ENCODE measurements at regions not wholly inside any gene's neighbourhood (a gene's known extent, or its start where the extent isn't known, plus 50 kb on each side); places are given as distances from the start of the nearest gene placed in this dataset.

DNA sequence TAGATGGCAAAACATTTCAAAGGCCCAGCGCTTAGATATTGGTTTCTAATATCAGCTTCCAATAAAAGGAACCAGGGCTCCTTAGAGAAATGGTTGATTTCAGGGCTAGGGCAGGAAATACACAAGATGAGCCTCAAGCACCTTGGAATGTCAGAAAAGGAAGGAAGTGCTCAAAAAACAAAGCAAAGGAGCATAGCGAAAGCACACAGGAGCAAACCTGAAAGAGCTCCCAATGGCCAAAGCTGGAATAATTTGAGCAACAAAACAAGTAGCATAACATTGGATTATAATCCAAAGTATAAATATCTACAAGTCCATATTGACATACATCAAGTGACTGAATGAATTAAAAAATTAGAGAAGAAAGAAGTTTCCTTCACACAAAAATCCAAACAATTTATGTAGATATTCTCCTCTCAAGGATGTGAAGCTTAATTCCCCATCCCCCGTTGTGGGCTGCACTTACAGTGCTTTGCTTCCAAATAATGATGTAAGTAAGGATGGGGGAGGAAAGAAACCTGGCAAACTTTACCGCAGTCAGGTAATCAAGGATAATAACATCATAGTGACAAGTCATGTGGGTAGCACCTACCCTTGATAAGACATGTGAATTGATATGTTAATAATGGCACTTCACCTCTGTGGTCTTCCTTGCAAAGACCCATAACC lies 132.9 kb upstream of the DST start:
- Histone ChIP-seq H3K9me3 (ENCODE audit: insufficient read depth, low read length) (no peaks in the 10 kb centered on the region), H3K36me3 (ENCODE audit: insufficient read depth, insufficient read length, low read length) (no peaks in the 10 kb centered on the region), H3K4me3 (ENCODE audit: insufficient read length, low read depth) (no peak overlapping the region), H3K27me3 (ENCODE audit: insufficient read depth, insufficient read length) (no peaks in the 10 kb centered on the region), H3K9ac (ENCODE audit: insufficient read length, low read depth) (no peak overlapping the region), H3K4me1 (ENCODE audit: insufficient read depth, insufficient read length) (no peaks in the 10 kb centered on the region)
- no peak for TF ChIP-seq YY1 (IDR thresholded peaks at IDR 0.05; ENCODE audit: insufficient read depth, insufficient read length)
- TF ChIP-seq SUZ12 (IDR thresholded peaks at IDR 0.05; ENCODE audit: extremely low read depth, insufficient read depth, insufficient read length): no peak
- TF ChIP-seq ZNF274 (IDR thresholded peaks at IDR 0.05; ENCODE audit: low read depth, low read length): no peak
- peak; percentile 60 for DNase-seq (ENCODE audit: low read depth, low spot score)

DNA sequence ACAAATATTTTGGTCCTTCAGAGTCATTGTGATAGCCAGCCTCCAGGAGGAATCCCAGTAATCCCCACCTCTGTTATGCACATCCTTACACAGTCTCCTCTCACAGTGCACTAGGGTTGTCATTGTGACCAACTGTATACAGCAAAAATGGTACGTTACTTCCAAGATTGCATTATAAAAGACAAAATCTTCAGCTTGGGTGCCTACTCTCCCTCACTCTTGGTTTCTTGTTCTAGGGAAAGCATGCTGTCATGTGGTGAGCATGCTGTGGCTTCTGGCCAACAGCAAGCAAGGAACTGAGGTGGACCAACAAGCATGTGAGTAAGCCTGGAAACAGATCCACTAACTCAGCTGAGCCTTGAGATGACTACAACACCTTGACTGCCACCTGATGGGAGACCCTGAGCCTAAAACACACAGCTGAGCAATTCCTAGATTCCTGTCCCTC lies 130.1 kb upstream of the DST start:
- Histone ChIP-seq H3K9me3 (ENCODE audit: insufficient read depth, low read length) (no peaks in the 10 kb centered on the region), H3K27me3 (ENCODE audit: insufficient read depth, insufficient read length) (no peaks in the 10 kb centered on the region), H3K36me3 (ENCODE audit: insufficient read depth, insufficient read length, low read length) (no peaks in the 10 kb centered on the region), H3K4me1 (ENCODE audit: insufficient read depth, insufficient read length) (no peaks in the 10 kb centered on the region), H3K4me3 (ENCODE audit: insufficient read length, low read depth) (no peak overlapping the region), H3K9ac (ENCODE audit: insufficient read length, low read depth) (no peak overlapping the region)
- TF ChIP-seq SUZ12 (IDR thresholded peaks at IDR 0.05; ENCODE audit: extremely low read depth, insufficient read depth, insufficient read length) (no peak), ZNF274 (IDR thresholded peaks at IDR 0.05; ENCODE audit: low read depth, low read length) (no peak), YY1 (IDR thresholded peaks at IDR 0.05; ENCODE audit: insufficient read depth, insufficient read length) (no peak)
- peak; percentile 32 for DNase-seq (ENCODE audit: low read depth, low spot score)

DNA sequence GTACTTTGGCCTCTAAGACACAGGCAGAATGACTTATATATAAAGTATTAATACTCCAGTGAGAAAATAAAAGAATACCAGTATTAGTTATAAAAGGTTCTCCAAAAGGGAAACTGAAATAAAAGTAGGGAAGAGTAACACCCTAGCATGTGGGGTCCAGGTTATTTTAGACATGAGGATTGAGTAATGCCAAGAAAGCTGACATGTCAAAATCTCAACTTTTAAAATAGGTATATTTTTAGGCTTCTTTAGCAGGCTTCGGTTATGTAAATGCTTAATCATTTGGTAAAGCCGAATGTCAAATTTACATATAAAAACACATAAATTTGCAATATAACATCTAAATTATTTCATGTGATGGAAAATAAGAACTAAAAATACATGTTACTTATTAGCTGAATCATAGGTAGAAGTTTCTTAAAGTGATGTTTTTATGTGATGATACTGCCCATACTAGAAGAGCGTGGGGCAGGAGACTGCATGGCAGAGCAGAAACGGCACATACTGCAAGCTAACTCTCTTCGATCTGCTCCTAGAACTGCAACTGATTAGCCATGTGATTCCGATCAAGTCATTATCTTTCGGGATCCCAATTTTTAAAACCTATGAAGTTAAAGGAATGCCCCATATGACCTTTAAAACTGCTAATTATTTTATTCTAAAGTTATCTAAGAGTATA lies 129.4 kb upstream of the DST start:
- no peaks in the 10 kb centered on the region for H3K4me1 ChIP-seq (ENCODE audit: insufficient read depth, insufficient read length)
- no peaks in the 10 kb centered on the region for H3K36me3 ChIP-seq (ENCODE audit: insufficient read depth, insufficient read length, low read length)
- no peak for TF ChIP-seq SUZ12 (IDR thresholded peaks at IDR 0.05; ENCODE audit: extremely low read depth, insufficient read depth, insufficient read length)
- TF ChIP-seq ZNF274 (IDR thresholded peaks at IDR 0.05; ENCODE audit: low read depth, low read length): no peak
- TF ChIP-seq YY1 (IDR thresholded peaks at IDR 0.05; ENCODE audit: insufficient read depth, insufficient read length): no peak
- no peak for DNase-seq (ENCODE audit: low read depth, low spot score)
- no peaks in the 10 kb centered on the region for H3K9me3 ChIP-seq (ENCODE audit: insufficient read depth, low read length)
- H3K27me3 ChIP-seq (ENCODE audit: insufficient read depth, insufficient read length): no peaks in the 10 kb centered on the region
- H3K4me3 ChIP-seq (ENCODE audit: insufficient read length, low read depth): no peak overlapping the region
- no peak overlapping the region for H3K9ac ChIP-seq (ENCODE audit: insufficient read length, low read depth)

DNA sequence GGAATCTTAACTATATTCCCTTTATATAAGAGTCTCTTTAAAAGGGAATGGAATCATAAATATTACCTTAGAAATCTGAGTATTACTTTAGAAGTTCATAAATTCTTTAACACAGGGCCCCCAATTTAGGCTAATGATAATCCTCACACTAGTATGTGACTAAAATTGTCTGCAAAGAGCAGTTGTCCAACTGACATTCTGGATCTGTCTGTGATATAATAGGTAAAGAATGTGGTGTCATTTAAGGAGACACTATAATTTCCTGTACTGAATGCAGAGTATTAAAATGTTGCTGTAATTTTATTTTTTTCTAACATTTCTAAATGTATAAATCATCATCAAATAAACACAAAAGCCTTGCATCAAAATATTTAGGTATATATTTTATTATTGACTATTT lies 128.5 kb upstream of the DST start:
- TF ChIP-seq ZNF274 (IDR thresholded peaks at IDR 0.05; ENCODE audit: low read depth, low read length): no peak
- TF ChIP-seq YY1 (IDR thresholded peaks at IDR 0.05; ENCODE audit: insufficient read depth, insufficient read length): no peak
- no peak for TF ChIP-seq SUZ12 (IDR thresholded peaks at IDR 0.05; ENCODE audit: extremely low read depth, insufficient read depth, insufficient read length)
- no peaks in the 10 kb centered on the region for H3K4me1 ChIP-seq (ENCODE audit: insufficient read depth, insufficient read length)

DNA sequence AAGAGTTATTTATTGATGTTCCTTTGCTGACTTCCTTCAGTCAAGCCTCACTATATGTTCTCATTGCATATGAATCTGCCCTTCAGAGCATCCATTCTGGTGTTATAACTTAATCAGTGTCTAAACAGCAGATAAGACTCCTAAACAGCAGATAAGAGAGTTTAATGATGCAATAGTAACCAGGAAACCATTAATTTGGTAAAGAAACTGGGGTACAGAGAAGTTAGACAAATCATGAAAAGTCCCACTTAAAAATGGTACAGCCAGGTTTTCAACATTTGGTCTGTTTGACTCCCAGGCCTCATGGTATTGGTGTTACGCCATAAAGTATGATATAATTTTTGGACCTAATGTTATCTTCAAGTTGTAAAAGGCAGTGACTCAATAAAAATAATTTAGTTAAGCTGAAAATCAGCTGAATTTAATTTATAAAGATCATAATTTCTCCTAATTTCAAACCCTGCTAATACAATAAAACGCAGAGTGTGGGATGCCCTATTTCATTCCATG lies 127.4 kb upstream of the DST start:
- Histone ChIP-seq H3K4me3 (ENCODE audit: insufficient read length, low read depth) (no peak overlapping the region), H3K9ac (ENCODE audit: insufficient read length, low read depth) (no peak overlapping the region), H3K36me3 (ENCODE audit: insufficient read depth, insufficient read length, low read length) (no peaks in the 10 kb centered on the region), H3K4me1 (ENCODE audit: insufficient read depth, insufficient read length) (no peaks in the 10 kb centered on the region), H3K9me3 (ENCODE audit: insufficient read depth, low read length) (no peaks in the 10 kb centered on the region), H3K27me3 (ENCODE audit: insufficient read depth, insufficient read length) (no peaks in the 10 kb centered on the region)
- TF ChIP-seq YY1 (IDR thresholded peaks at IDR 0.05; ENCODE audit: insufficient read depth, insufficient read length) (no peak), SUZ12 (IDR thresholded peaks at IDR 0.05; ENCODE audit: extremely low read depth, insufficient read depth, insufficient read length) (no peak), ZNF274 (IDR thresholded peaks at IDR 0.05; ENCODE audit: low read depth, low read length) (no peak)
- no peak for DNase-seq (ENCODE audit: low read depth, low spot score)

More for the DNA sequence above, 128.5 kb upstream of the DST start:
- DNase-seq (ENCODE audit: low read depth, low spot score): no peak
- H3K9me3 ChIP-seq (ENCODE audit: insufficient read depth, low read length): no peaks in the 10 kb centered on the region
- no peaks in the 10 kb centered on the region for H3K27me3 ChIP-seq (ENCODE audit: insufficient read depth, insufficient read length)
- H3K9ac ChIP-seq (ENCODE audit: insufficient read length, low read depth): no peak overlapping the region
- no peak overlapping the region for H3K4me3 ChIP-seq (ENCODE audit: insufficient read length, low read depth)
- H3K36me3 ChIP-seq (ENCODE audit: insufficient read depth, insufficient read length, low read length): no peaks in the 10 kb centered on the region

DNA sequence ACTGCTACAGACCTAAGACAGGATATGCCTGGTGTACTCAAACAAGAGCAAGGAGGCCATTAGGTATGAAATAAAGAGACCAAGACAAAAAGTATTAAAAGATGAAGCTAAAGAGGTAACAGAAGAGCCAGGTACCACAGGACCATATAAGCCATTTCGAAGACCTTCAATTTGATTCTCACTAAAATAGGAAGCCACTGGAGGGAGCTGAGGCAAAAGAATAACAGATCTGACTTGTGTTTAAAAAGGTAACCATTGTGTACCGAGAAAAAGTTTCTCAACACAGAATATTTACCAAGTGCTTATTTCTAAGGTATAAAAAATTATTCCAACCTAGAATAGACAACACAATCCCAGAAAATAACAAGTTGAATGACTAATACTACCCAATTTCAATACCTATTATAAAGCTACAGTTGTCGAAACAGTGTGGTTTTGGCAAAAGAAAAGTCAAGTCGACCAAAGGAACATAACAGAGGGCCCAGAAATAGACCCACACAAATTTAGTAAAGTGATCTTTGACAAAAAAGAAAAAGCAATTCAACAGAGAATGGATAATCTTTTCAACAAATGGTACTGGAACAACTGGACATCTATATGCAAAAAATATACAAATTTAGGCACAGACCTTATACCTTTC lies 125.3 kb upstream of the DST start:
- Histone ChIP-seq H3K4me1 (ENCODE audit: insufficient read depth, insufficient read length) (no peaks in the 10 kb centered on the region), H3K9ac (ENCODE audit: insufficient read length, low read depth) (no peak overlapping the region), H3K4me3 (ENCODE audit: insufficient read length, low read depth) (no peak overlapping the region), H3K9me3 (ENCODE audit: insufficient read depth, low read length) (no peaks in the 10 kb centered on the region), H3K27me3 (ENCODE audit: insufficient read depth, insufficient read length) (no peaks in the 10 kb centered on the region), H3K36me3 (ENCODE audit: insufficient read depth, insufficient read length, low read length) (no peaks in the 10 kb centered on the region)
- TF ChIP-seq ZNF274 (IDR thresholded peaks at IDR 0.05; ENCODE audit: low read depth, low read length) (no peak), YY1 (IDR thresholded peaks at IDR 0.05; ENCODE audit: insufficient read depth, insufficient read length) (no peak), SUZ12 (IDR thresholded peaks at IDR 0.05; ENCODE audit: extremely low read depth, insufficient read depth, insufficient read length) (no peak)
- no peak for DNase-seq (ENCODE audit: low read depth, low spot score)

DNA sequence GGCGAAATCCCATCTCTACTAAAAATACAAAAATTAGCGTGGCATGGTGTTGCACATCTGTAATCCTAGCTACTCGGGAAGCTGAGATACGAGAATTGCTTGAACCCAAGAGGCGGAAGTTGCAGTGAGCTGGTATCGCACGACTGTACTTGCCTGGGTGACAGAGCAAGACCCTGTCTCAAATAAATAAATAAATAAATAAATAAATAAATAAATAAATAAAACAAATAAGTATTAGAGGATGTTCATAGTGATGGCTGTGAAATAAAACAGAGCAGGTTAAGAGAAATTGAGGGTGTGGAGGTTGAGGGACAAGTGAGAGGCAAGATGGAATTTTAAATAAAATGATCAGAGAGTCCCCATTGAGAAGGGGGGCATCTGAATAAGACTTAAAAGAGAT lies 124.7 kb upstream of the DST start:
- Histone ChIP-seq H3K9ac (ENCODE audit: insufficient read length, low read depth) (no peak overlapping the region), H3K4me1 (ENCODE audit: insufficient read depth, insufficient read length) (no peaks in the 10 kb centered on the region)
- TF ChIP-seq ZNF274 (IDR thresholded peaks at IDR 0.05; ENCODE audit: low read depth, low read length) (no peak), SUZ12 (IDR thresholded peaks at IDR 0.05; ENCODE audit: extremely low read depth, insufficient read depth, insufficient read length) (no peak), YY1 (IDR thresholded peaks at IDR 0.05; ENCODE audit: insufficient read depth, insufficient read length) (no peak)

More for the DNA sequence above, 124.7 kb upstream of the DST start:
- Histone ChIP-seq H3K4me3 (ENCODE audit: insufficient read length, low read depth) (no peak overlapping the region), H3K36me3 (ENCODE audit: insufficient read depth, insufficient read length, low read length) (no peaks in the 10 kb centered on the region), H3K27me3 (ENCODE audit: insufficient read depth, insufficient read length) (no peaks in the 10 kb centered on the region), H3K9me3 (ENCODE audit: insufficient read depth, low read length) (no peaks in the 10 kb centered on the region)
- DNase-seq (ENCODE audit: low read depth, low spot score): no peak

All from NT2/D1 (cell line).